AG04450 (cell line): ENCODE measurements at regions not wholly inside any gene's neighbourhood (a gene's known extent, or its start where the extent isn't known, plus 50 kb on each side); places are given as distances from the start of the nearest gene placed in this dataset.

Source experiments
- CTCF ChIA-PET: fragments of 300-600, 350-600 bp; formaldehyde crosslinking; extraction: SDS; loops from one replicate; lab custom pipeline; 2022; ENCODE audit warnings: antibody characterized with exemption, inconsistent platforms; lab: Charles Lee
- POLR2A ChIA-PET: fragments of 350-600 bp; formaldehyde crosslinking; extraction: SDS; loops from one replicate; lab custom pipeline; 2021; ENCODE audit warnings: antibody characterized with exemption, inconsistent platforms; lab: Yijun Ruan, JAX
- DNase-seq: peaks from one replicate; pipeline ENCODE4 v3.0.0-alpha.2; 2011; ENCODE audit warnings: low read depth, low spot score
- H3K27ac ChIP-seq: one replicate; pipeline ENCODE4 v1.5.1; 2012; ENCODE audit warnings: low read depth, low read length, control low read depth
- H3K27me3 ChIP-seq: one replicate; pipeline ENCODE4 v1.6.0; 2012; ENCODE audit warnings: low read length; ENCODE audit not compliant: control insufficient read depth, insufficient read depth
- H3K4me3 ChIP-seq: 2 replicates; pipeline ENCODE4 v1.5.1; 2011; ENCODE audit warnings: mild to moderate bottlenecking, low read depth, low read length, control low read depth
- H3K9me3 ChIP-seq: 2 replicates; pipeline ENCODE4 v1.5.1; 2012; ENCODE audit warnings: low read length; ENCODE audit not compliant: control insufficient read depth, insufficient read depth
- CTCF ChIP-seq: IDR thresholded peaks from 2 replicates; pipeline ENCODE4 v1.5.1; 2011; ENCODE audit warnings: low read depth, low read length, control low read depth, inconsistent platforms

DNA sequence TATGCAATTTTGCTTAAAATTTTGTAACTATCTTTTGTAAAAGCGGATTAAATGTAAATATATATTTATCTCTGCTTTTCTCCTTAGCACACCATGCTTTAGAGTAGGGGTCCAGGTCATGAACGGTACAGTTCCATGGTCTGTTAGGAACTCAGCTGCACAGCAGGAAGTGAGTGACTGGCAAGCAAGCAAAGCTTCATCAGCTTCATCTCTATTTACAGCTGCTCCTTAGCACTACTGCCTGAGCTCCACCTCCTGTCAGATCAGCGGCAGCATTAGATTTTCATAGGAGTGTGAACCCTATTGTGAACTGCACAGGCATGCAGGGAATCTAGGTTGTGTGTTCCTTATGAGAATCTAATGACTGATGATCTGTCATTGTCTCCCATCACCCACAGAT lies 959.0 kb upstream of the SLC39A10 start:
- ChIA-PET POLR2A (no interaction called here), CTCF (no interaction called here)
- TF ChIP-seq CTCF, result no peak
- Histone ChIP-seq H3K27me3 (no peaks in the 10 kb centered on the region), H3K9me3 (no peaks in the 10 kb centered on the region; the same call in 1 of the 2 replicates), H3K4me3 (no peak overlapping the region), H3K27ac (no peak overlapping the region)
- DNase-seq, result no peak

GRCh38 chr2:194697439-194697838 lies 959.6 kb upstream of the SLC39A10 start:
- Histone ChIP-seq H3K27ac (no peak overlapping the region), H3K4me3 (no peak overlapping the region), H3K27me3 (no peaks in the 10 kb centered on the region), H3K9me3 (no peaks in the 10 kb centered on the region; the same call in 1 of the 2 replicates)
- ChIA-PET CTCF (no interaction called here), POLR2A (no interaction called here)
- no peak for DNase-seq
- no peak for TF ChIP-seq CTCF

DNA sequence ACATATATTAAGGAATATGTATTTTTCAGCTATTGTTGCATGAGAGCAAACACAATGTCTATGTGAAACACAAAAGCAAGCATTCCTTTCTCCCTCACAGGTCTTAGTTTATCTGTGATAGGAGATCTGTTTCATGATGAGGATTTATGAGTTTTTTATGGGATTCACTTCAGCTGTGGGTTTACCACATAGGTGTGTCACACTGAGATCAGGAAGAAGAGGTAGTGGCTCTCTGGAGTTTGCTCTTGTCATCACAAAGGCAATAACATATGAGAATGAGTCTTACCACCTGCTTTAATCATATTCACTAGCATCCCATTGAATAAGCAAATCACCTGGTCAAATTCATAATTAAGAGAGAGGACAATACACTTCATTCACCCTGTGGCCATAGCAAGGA lies 960.3 kb upstream of the SLC39A10 start:
- no peaks in the 10 kb centered on the region; the same call in 1 of the 2 replicates for H3K9me3 ChIP-seq
- no peak for TF ChIP-seq CTCF
- no peak overlapping the region for H3K4me3 ChIP-seq
- POLR2A ChIA-PET, result no interaction called here
- no peaks in the 10 kb centered on the region for H3K27me3 ChIP-seq
- DNase-seq, result no peak
- CTCF ChIA-PET, result no interaction called here
- no peak overlapping the region for H3K27ac ChIP-seq

DNA sequence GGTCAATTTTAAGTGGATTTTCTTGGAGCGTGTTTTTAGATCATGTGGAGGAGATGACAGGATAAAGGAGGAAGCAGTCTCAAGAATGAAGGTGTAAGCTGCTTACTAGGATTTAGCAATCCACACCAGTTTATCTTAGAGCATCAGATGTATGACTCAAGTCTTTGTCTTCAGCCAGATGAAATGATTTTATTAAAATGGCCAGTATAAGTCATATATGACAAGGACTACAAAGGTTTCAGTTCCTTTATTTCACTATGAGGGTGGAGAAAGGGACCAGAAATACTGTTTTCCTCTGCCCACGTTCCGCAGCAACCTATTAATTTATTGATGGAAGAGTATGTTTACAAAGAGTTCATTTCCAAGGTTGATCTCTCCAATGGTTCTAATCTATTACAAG lies 970.5 kb upstream of the SLC39A10 start:
- Histone ChIP-seq H3K27ac (no peak overlapping the region), H3K9me3 (peaks cover 2% of the 10 kb centered on the region; the same call in 1 of the 2 replicates), H3K27me3 (no peaks in the 10 kb centered on the region), H3K4me3 (no peak overlapping the region)
- TF ChIP-seq CTCF, result no peak
- no peak for DNase-seq
- CTCF ChIA-PET, result no interaction called here
- POLR2A ChIA-PET, result no interaction called here

DNA sequence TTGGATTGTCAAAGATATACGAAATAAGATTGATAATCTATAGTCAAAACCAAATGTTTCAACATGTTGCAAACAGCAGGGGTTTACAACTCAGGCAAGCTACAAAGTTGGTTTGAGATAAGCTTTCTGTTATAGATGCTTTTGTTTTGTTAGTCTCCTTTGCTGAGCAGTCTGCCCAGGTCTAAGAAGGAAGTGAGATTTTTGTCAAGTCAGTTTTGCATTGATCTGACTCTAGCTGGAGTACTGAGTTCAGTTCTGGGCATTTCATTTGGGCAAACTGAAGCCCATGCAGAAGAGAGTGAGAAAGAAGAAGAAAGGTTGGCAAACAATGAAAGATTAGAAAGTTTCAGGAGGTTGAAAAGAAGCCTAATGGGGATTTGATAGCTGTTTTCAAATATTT lies 983.0 kb upstream of the SLC39A10 start:
- TF ChIP-seq CTCF, result no peak
- Histone ChIP-seq H3K27ac (no peak overlapping the region), H3K9me3 (peaks cover 7% of the 10 kb centered on the region; the same call in 1 of the 2 replicates), H3K27me3 (no peaks in the 10 kb centered on the region), H3K4me3 (no peak overlapping the region)
- no peak for DNase-seq
- CTCF ChIA-PET, result no interaction called here
- POLR2A ChIA-PET, result no interaction called here
